Uterus (tissue), 2 donors: ENCODE measurements at regions not wholly inside any gene's neighbourhood (a gene's known extent, or its start where the extent isn't known, plus 50 kb on each side); places are given as distances from the start of the nearest gene placed in this dataset.

Experiments
- POLR2A ChIP-seq, 2 donors: fragments of 450-650 bp; IDR thresholded peaks; one replicate each; pipeline ENCODE4 v1.6.1; 2016; ENCODE audit warnings: antibody characterized with exemption in 2 of 2, mild to moderate bottlenecking in 1 of 2, moderate library complexity in 1 of 2
- TF ChIP-seq, protein P1 (sequence below), 4 experiments: fragments of 200-600 bp in 2 of 4; fragments of 450-650 bp in 2 of 4; sonication (generic) in 2 of 4; IDR thresholded peaks; one replicate each; pipeline ENCODE4 v1.5.1; 2016 to 2019; ENCODE audit warnings: antibody characterized with exemption in 4 of 4, mild to moderate bottlenecking in 2 of 4, moderate library complexity in 1 of 4

DNA sequence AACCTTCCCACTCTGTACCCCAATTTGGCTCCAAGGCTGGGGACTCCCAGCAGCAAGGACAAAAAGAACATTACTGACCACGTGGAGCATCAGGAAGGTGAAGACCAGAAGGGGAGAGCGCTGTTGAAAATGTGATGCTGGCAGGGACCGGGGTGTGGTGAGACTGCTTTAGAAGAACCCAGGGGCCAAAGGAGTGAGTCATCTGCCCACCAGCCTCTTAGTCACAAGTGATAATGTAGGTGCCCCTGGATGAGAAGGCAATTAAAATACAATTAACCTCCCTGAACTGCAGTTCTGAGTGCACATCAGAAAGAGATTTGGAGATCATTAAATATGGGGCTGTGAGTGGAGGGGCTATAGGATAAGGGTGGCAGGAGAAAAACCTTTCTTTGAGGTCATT, 366.6 kb upstream of the CCL2 start:
- TF ChIP-seq, protein P1, sequence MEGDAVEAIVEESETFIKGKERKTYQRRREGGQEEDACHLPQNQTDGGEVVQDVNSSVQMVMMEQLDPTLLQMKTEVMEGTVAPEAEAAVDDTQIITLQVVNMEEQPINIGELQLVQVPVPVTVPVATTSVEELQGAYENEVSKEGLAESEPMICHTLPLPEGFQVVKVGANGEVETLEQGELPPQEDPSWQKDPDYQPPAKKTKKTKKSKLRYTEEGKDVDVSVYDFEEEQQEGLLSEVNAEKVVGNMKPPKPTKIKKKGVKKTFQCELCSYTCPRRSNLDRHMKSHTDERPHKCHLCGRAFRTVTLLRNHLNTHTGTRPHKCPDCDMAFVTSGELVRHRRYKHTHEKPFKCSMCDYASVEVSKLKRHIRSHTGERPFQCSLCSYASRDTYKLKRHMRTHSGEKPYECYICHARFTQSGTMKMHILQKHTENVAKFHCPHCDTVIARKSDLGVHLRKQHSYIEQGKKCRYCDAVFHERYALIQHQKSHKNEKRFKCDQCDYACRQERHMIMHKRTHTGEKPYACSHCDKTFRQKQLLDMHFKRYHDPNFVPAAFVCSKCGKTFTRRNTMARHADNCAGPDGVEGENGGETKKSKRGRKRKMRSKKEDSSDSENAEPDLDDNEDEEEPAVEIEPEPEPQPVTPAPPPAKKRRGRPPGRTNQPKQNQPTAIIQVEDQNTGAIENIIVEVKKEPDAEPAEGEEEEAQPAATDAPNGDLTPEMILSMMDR (IDR thresholded peaks at IDR 0.05) = no peak
- TF ChIP-seq POLR2A (IDR thresholded peaks at IDR 0.05) = no peak
